ENCODE measurements at regions not wholly inside any gene's neighbourhood (a gene's known extent, or its start where the extent isn't known, plus 50 kb on each side); places are given as distances from the start of the nearest gene placed in this dataset.

GRCh38 chr5:166369807-166370206 is 1921.6 kb upstream of the WWC1 start:
- no peak for DNase-seq

DNA sequence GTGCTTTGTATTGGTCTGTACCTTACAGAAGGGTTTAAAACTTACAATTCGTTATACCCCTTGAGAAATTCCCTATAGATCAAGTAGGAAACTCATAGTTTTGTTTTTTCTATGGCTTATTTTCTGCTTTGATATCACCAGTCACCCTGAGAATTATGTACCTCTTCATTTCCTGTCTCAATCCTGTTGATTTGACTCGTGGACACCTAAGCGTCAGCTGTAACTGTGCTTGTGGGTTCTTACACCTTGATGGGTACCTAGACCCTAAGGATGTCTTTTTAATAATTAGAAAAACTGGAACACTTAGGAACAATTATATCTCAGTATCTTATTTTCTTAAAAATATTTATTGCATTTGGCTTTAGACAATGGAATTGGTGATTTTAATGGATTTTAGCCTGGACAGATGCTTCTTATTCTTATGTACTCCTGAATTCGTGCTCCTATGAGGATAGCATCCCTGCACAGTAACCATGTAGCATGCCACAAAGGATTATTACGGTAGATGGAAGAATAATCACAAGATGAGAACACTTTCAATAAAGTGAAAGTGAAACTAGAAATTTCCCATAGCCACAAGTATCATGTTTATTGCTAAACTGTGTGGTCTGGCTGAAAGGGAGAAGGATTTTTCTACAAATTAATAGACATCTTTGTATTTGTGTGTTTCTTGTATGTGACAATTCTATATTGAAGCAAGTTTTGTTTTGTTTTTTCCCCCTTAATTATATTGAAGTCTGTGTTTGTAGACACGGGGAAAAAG is 1920.3 kb upstream of the WWC1 start:
- peak in 1 of 5 experiments; percentile 8 for DNase-seq

- DNase-seq, result no peak
Observed at GRCh38 chr5:166373817-166374216, 1917.6 kb upstream of the WWC1 start.

GRCh38 chr5:166377756-166378155 is 1913.7 kb upstream of the WWC1 start:
- no peak for DNase-seq

DNA sequence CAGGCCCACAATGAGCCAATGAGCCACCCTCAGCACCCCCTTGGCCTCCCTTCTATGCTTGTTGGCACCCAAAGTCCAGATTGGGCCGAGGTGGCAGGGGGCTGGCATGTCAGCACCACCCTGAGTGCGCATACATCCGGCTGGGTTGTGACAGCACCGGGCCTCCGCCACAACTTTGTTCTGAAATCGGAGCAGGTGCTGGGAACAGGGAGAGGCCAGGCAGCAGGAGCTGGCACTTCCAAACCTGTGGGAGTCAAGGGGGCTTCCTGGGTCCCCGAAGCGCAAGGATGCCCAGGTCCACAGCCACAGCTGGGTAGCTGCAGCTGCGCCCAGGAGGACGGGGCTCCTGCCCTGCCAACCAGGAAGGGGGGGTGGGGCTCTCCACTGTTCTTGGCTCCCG is 1911.9 kb upstream of the WWC1 start:
- no peak for DNase-seq

- no peak for DNase-seq
Observed at GRCh38 chr5:166382031-166382430, 1909.4 kb upstream of the WWC1 start.

GRCh38 chr5:166398131-166398530 is 1893.3 kb upstream of the WWC1 start:
- no peak for DNase-seq

DNA sequence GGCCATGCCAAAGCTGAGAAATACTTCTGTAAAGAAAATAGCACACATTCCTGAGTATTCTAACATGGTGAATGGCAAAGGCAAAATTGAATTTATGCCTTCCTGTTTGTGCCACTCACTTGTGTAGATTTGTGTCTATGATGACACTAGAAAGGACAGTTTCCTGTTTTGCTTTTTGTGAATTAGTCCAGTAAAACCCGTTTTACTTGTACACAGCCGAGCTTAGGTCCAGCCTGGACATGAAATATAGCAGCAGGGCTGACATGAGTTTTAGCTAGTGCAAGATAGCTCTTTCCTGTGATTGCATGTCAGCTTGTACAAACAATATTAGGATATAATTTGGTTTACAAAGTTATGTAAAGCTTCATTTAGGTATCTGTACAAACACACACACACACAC is 1891.7 kb upstream of the WWC1 start:
- DNase-seq, result no peak

DNA sequence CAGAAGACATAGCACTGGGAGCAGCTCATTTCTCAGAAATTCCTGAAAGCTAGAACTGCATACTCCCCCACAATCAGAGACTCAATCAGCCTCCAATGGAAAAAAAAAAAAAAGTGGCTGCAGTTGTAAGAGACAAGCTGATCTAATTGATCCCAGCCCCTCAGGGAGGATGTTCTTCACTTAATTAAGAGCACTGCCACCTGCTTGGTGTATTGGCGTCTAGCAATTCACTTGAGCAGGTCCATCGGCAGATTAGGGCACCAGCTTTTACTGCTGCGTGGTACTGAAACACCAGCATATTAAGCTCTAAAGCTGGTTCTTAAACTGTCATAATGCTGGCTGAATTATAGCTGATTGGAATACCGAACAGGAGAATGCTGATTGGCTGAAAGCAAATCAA is 1890.1 kb upstream of the WWC1 start:
- no peak for DNase-seq

GRCh38 chr5:166412191-166412590 is 1879.3 kb upstream of the WWC1 start:
- no peak for DNase-seq

- DNase-seq, result no peak
Observed at GRCh38 chr5:166427211-166427610, 1864.2 kb upstream of the WWC1 start.

GRCh38 chr5:166428264-166428803 is 1863.1 kb upstream of the WWC1 start:
- DNase-seq, result no peak

DNA sequence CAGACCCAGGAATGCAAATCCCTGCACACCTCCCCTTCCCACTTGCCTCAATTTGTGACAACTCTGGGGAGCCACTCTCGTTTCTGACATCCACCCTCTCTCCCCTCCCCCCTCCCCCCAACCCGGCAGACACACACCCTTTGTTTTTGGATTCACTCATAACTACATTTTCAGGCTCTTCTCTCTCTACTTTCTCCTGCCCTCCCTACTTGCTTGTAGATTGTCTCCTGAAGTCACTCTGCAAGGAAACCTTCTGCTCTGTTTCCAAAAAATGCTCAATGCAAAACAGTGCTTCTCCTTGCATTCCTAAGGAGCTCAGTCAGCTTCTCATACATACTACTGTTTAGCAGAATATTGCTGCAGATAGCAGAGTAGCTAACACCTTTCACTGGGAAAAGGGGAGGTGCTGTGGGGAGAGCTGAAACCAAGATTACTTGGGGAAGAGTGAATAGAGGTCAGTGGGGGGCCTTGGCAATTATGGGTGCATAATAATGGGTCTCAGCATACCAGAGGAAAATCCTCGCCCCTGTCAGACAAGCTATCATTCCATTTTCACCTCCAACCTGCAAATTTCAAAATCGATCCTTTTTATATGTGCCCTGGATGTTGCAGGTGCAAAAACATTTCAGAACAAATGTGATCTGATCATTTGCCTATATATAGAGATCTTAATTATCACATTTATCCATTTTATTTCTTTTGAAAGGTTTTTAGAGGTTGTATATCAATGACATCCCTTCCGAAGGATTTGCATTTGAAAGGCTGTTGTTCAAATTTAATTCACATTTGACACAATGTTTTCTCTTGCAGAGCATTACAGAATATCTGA is 1860.7 kb upstream of the WWC1 start:
- no peak for DNase-seq

DNA sequence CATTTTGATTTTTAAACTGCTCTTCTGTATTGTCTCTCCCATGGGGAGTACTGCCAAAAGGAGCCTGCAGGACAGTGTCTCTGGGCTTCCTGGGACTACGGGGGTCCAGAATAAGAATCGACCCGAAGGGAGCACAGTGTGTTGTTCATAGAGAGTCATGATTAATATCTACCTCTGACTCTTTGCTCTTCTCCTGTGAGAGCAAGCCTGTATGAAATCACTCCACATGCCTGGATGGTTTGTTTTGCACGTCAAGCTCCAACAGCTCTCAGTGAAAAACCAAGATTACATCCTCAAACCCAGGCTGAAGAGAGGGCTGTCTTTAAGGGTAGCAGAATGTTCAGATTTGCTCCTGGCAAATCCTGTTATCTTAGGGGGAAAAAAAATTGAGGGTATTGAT is 1860.0 kb upstream of the WWC1 start:
- no peak for DNase-seq

- no peak for DNase-seq
Observed at GRCh38 chr5:166433679-166434078, 1857.8 kb upstream of the WWC1 start.

GRCh38 chr5:166436872-166437271 is 1854.6 kb upstream of the WWC1 start:
- DNase-seq, result no peak

DNA sequence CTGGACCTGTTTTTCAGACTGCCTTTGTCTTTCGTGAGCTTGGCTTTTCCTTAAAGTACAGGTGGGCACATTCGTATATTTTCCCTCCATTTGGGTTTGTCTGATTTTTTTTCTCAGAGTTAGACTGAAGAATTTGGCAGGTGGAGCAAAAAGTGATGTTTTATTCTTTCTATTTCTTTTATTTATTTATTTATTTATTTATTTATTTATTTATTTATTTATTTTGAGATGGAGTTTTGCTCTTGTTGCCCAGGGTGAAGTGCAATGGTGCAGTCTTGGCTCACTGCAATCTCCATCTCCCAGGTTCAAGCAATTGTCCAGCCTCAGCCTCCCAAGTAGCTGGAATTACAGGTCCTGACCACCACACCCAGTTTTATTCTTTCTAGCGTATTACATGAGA is 1805.1 kb upstream of the WWC1 start:
- DNase-seq, result no peak

- no peak for DNase-seq
Observed at GRCh38 chr5:166488560-166488959, 1802.9 kb upstream of the WWC1 start.

DNA sequence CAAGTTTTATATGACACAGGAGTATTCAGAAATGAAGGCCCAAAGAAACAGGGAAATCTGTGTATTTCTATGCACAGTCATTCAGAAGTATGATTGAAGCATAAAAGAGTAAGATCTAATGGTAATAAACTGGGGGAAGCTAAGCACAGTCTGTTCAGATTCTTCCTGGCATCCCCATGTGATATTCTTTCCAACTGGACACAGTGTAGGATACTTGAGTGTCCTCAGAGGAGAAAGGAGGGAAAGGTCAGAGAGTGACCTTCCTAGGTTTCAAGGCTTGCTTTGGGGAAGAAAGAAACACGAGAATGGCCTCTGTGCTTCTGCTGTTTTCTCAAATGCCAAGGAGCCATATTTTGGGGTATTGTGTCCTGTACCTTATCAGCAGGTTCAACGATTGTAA is 1798.4 kb upstream of the WWC1 start:
- no peak for DNase-seq

DNA sequence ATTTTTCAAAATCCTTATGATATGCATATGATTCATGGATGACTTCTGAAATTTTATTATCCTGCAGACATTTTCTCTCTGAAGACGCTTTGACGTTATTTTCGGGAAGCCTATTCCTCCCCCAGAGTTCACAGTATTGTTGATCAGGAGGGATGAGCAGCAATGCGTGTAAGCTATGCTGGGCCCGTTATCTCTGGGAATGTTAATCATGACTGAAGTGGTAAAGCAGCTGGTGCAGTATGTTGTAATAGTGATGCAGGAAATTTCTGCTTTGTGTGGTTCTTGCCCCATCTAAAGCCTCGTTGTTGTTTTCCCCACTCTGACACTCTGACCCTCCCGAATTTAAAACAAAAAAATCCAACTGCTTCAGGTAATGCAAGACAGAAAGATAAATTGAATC is 1797.8 kb upstream of the WWC1 start:
- DNase-seq, result no peak

DNA sequence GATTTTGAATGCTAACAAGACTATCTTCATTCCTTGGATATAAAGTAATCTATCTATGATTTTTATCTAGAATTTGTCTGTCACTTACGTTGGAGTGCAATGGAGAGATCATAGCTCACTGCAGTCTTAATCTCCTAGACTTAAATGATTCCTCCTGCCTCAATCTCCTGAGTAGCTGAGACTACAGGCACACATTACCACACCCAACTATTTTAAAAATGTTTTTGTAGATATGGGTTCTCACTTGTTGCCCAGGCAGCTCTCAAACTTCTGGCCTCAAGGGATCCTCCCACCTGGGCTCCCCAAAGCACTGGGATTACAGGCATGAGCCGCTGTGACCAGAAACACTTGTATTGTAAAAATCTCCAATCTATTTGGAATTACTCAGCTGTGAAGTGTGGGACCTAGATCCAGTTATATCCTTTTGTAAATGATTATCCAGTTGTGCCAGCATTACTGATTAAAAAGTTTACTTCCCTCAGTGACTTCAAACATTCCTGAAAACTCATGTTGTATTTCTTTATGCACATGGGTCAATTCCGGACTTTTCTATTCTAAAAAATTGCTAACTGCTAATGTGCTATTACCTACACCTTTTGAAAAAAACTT is 1793.8 kb upstream of the WWC1 start:
- no peak for DNase-seq

- DNase-seq, result no peak
Observed at GRCh38 chr5:166499447-166500240, 1791.8 kb upstream of the WWC1 start.

DNA sequence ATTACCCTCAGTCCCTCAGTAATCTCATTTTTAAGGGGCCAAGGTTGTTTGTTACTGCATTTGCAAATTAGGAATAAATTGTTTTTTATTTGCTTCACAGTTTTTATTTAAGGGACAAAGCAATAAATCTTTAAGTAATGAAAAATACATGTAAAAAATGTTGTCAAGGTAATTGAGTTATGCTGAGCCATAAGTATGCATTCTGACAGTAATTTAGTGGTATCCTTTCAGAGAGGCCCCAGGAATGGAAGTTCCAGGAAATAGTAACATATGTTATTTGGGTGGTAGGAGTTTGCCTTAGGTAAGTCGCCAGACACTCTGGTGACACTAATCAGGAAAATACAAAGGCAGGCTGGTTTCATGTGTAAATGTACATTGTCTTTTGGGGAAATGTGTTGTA is 1787.9 kb upstream of the WWC1 start:
- no peak for DNase-seq

Measured in T-helper 2 cell (primary cell).